ENCODE measurements at regions not wholly inside any gene's neighbourhood (a gene's known extent, or its start where the extent isn't known, plus 50 kb on each side); places are given as distances from the start of the nearest gene placed in this dataset.
"Not testable (repeated sequence)": the region's sequence is repeated elsewhere in the genome, so short reads cannot be mapped to it uniquely, and the experiment has no call there.

- no peak overlapping the region for H3K4me3 ChIP-seq (ENCODE audit: low read length)
- H3K4me1 ChIP-seq (ENCODE audit: insufficient read depth, low read length) = no peaks in the 10 kb centered on the region
- no peaks in the 10 kb centered on the region for H3K27me3 ChIP-seq (ENCODE audit: control insufficient read depth in 1 of 2, insufficient read depth in 2 of 2, low read length in 2 of 2)
- DNase-seq (no peak), ATAC-seq (ENCODE audit: poor library complexity) (no peak)
- no peak overlapping the region for H3K27ac ChIP-seq (ENCODE audit: low read depth in 1 of 2, low read length in 2 of 2)
- H3K36me3 ChIP-seq (ENCODE audit: insufficient read depth, low read length) = no peaks in the 10 kb centered on the region
- ChIA-PET POLR2A (no interaction called here), CTCF (no interaction called here)
- Mint-ChIP-seq H3K27me3 (peaks cover 5% of the 10 kb centered on the region), H3K27ac (no peak overlapping the region), H3K9me3 (no peaks in the 10 kb centered on the region), H3K4me1 (ENCODE audit: low read depth) (no peaks in the 10 kb centered on the region), H3K4me3 (no peak overlapping the region), H3K36me3 (ENCODE audit: low read depth) (no peaks in the 10 kb centered on the region)
- intact Hi-C loops (cut with DNase I, micrococcal nuclease) = no loop called here
- TF ChIP-seq, protein P1, sequence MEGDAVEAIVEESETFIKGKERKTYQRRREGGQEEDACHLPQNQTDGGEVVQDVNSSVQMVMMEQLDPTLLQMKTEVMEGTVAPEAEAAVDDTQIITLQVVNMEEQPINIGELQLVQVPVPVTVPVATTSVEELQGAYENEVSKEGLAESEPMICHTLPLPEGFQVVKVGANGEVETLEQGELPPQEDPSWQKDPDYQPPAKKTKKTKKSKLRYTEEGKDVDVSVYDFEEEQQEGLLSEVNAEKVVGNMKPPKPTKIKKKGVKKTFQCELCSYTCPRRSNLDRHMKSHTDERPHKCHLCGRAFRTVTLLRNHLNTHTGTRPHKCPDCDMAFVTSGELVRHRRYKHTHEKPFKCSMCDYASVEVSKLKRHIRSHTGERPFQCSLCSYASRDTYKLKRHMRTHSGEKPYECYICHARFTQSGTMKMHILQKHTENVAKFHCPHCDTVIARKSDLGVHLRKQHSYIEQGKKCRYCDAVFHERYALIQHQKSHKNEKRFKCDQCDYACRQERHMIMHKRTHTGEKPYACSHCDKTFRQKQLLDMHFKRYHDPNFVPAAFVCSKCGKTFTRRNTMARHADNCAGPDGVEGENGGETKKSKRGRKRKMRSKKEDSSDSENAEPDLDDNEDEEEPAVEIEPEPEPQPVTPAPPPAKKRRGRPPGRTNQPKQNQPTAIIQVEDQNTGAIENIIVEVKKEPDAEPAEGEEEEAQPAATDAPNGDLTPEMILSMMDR (IDR thresholded peaks at IDR 0.05) = no peak
- no peaks in the 10 kb centered on the region for H3K9me3 ChIP-seq (ENCODE audit: control insufficient read depth in 1 of 2, insufficient read depth in 1 of 2, low read length in 2 of 2)
These were observed 842.6 kb upstream of the ACVR2A start for GRCh38 chr2:147002256-147002655.

GRCh38 chr2:147001061-147001460 lies 843.8 kb upstream of the ACVR2A start:
- no peaks in the 10 kb centered on the region for H3K36me3 ChIP-seq (ENCODE audit: insufficient read depth, low read length)
- peaks cover 5% of the 10 kb centered on the region for H3K27me3 Mint-ChIP-seq
- H3K27me3 ChIP-seq (ENCODE audit: control insufficient read depth in 1 of 2, insufficient read depth in 2 of 2, low read length in 2 of 2) = no peaks in the 10 kb centered on the region
- H3K9me3 ChIP-seq (ENCODE audit: control insufficient read depth in 1 of 2, insufficient read depth in 1 of 2, low read length in 2 of 2) = no peaks in the 10 kb centered on the region
- DNase-seq = no peak
- intact Hi-C loops (cut with DNase I, micrococcal nuclease) = no loop called here
- H3K4me3 Mint-ChIP-seq = no peak overlapping the region
- POLR2A ChIA-PET = no interaction called here
- H3K4me3 ChIP-seq (ENCODE audit: low read length) = no peak overlapping the region
- no peaks in the 10 kb centered on the region for H3K9me3 Mint-ChIP-seq
- TF ChIP-seq, protein P1 (IDR thresholded peaks at IDR 0.05) = no peak
- ATAC-seq (ENCODE audit: poor library complexity) = no peak
- H3K27ac ChIP-seq (ENCODE audit: low read depth in 1 of 2, low read length in 2 of 2) = no peak overlapping the region
- H3K4me1 ChIP-seq (ENCODE audit: insufficient read depth, low read length) = no peaks in the 10 kb centered on the region
- H3K27ac Mint-ChIP-seq = no peak overlapping the region
- H3K4me1 Mint-ChIP-seq (ENCODE audit: low read depth) = no peaks in the 10 kb centered on the region
- H3K36me3 Mint-ChIP-seq (ENCODE audit: low read depth) = no peaks in the 10 kb centered on the region
- CTCF ChIA-PET = no interaction called here

DNA sequence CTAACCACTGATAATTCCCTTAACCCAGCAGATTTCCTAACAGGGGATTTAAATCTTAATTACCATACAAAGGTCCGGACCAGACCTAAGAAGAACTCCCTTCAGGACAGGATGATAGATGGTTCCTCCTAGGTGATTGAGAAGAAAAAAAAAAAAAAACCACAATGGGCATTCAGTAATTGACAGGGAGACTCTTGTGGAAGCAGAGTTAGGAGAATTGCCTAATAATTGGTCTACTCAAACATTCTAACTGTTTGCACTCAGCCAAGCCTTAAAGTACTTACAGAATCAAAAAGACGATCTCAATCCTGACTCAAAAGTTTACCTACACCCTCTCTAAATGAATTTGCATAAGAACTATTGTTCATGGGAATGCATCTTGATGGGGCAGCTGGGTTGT lies 844.7 kb upstream of the ACVR2A start:
- H3K27ac Mint-ChIP-seq; H3K4me1 ChIP-seq (ENCODE audit: insufficient read depth, low read length); H3K27me3 Mint-ChIP-seq; H3K27ac ChIP-seq (ENCODE audit: low read depth in 1 of 2, low read length in 2 of 2); H3K36me3 ChIP-seq (ENCODE audit: insufficient read depth, low read length); DNase-seq; H3K4me1 Mint-ChIP-seq (ENCODE audit: low read depth); H3K36me3 Mint-ChIP-seq (ENCODE audit: low read depth); intact Hi-C loops (cut with DNase I, micrococcal nuclease); H3K9me3 Mint-ChIP-seq; H3K27me3 ChIP-seq (ENCODE audit: control insufficient read depth in 1 of 2, insufficient read depth in 2 of 2, low read length in 2 of 2); H3K4me3 ChIP-seq (ENCODE audit: low read length); H3K4me3 Mint-ChIP-seq; H3K9me3 ChIP-seq (ENCODE audit: control insufficient read depth in 1 of 2, insufficient read depth in 1 of 2, low read length in 2 of 2); ATAC-seq (ENCODE audit: poor library complexity); POLR2A ChIA-PET; CTCF ChIA-PET: not testable (repeated sequence)

- TF ChIP-seq, protein P1 (IDR thresholded peaks at IDR 0.05) = no peak
- ChIA-PET CTCF (no interaction called here), POLR2A (no interaction called here)
- no peak for DNase-seq
- Mint-ChIP-seq H3K9me3 (no peaks in the 10 kb centered on the region), H3K27me3 (peaks cover 5% of the 10 kb centered on the region), H3K27ac (no peak overlapping the region), H3K4me3 (no peak overlapping the region), H3K36me3 (ENCODE audit: low read depth) (no peaks in the 10 kb centered on the region), H3K4me1 (ENCODE audit: low read depth) (no peaks in the 10 kb centered on the region)
- intact Hi-C loops (cut with DNase I, micrococcal nuclease) = no loop called here
- H3K4me3 ChIP-seq (ENCODE audit: low read length) = no peak overlapping the region
- H3K27me3 ChIP-seq (ENCODE audit: control insufficient read depth in 1 of 2, insufficient read depth in 2 of 2, low read length in 2 of 2) = peaks cover 0 to 4% of the 10 kb centered on the region in 2 experiments
- no peaks in the 10 kb centered on the region for H3K9me3 ChIP-seq (ENCODE audit: control insufficient read depth in 1 of 2, insufficient read depth in 1 of 2, low read length in 2 of 2)
- no peak overlapping the region for H3K27ac ChIP-seq (ENCODE audit: low read depth in 1 of 2, low read length in 2 of 2)
- no peak for ATAC-seq (ENCODE audit: poor library complexity)
- H3K4me1 ChIP-seq (ENCODE audit: insufficient read depth, low read length) = no peaks in the 10 kb centered on the region
- H3K36me3 ChIP-seq (ENCODE audit: insufficient read depth, low read length) = no peaks in the 10 kb centered on the region
These were observed 846.9 kb upstream of the ACVR2A start for GRCh38 chr2:146997945-146998344.
